BJ (cell line): ENCODE measurements at regions not wholly inside any gene's neighbourhood (a gene's known extent, or its start where the extent isn't known, plus 50 kb on each side); places are given as distances from the start of the nearest gene placed in this dataset.

Source experiments
- CTCF ChIA-PET: fragments of 350-600 bp; formaldehyde crosslinking; extraction: SDS; loops from one replicate; lab custom pipeline; 2021; ENCODE audit warnings: antibody characterized with exemption, inconsistent platforms; lab: Yijun Ruan, JAX
- POLR2A ChIA-PET: fragments of 300-600 bp; sonication (Branson Sonifier 250); formaldehyde crosslinking; extraction: SDS; loops from one replicate; lab custom pipeline; 2021; ENCODE audit warnings: antibody characterized with exemption; lab: Charles Lee
- DNase-seq: peaks from one replicate; pipeline ENCODE4 v3.0.0-alpha.2; 2011; ENCODE audit warnings: low read depth
- H3K27me3 ChIP-seq: 2 replicates; pipeline ENCODE4 v1.6.0; 2011; ENCODE audit warnings: low read length; ENCODE audit not compliant: control insufficient read depth, insufficient read depth
- H3K36me3 ChIP-seq: 2 replicates; pipeline ENCODE4 v1.5.1; 2011; ENCODE audit warnings: low read length; ENCODE audit not compliant: control insufficient read depth, insufficient read depth
- H3K4me3 ChIP-seq: 2 replicates; pipeline ENCODE4 v1.5.1; 2011; ENCODE audit warnings: low read depth, mild to moderate bottlenecking, control low read depth, low read length
- CTCF ChIP-seq: IDR thresholded peaks from 2 replicates; pipeline ENCODE4 v1.5.1; 2011; ENCODE audit warnings: low read depth, mild to moderate bottlenecking, control low read depth, inconsistent platforms, low read length, moderate library complexity; ENCODE audit not compliant: insufficient read depth

- POLR2A ChIA-PET = interaction anchor here (0.6 kb wide), 1 partner anchor 18 kb away, joined by 4 read pairs; no protein-coding TSS in a partner anchor
- no peak for DNase-seq
- no peak overlapping the region for H3K4me3 ChIP-seq
- H3K36me3 ChIP-seq = no peaks in the 10 kb centered on the region
- H3K27me3 ChIP-seq = no peaks in the 10 kb centered on the region
- CTCF ChIA-PET = interaction anchor here (0.6 to 0.9 kb wide), 2 partner anchors 8 to 13 kb away, joined by 3 to 4 read pairs; no protein-coding TSS in a partner anchor
- TF ChIP-seq CTCF = peak; percentile 12; the same call in 1 of the 2 replicates
Measured at GRCh38 chr15:31605467-31605931, 278.9 kb downstream of the KLF13 start.

- no peak for TF ChIP-seq CTCF
- peak; percentile 10 for DNase-seq
- Histone ChIP-seq H3K4me3 (no peak overlapping the region), H3K27me3 (no peaks in the 10 kb centered on the region), H3K36me3 (no peaks in the 10 kb centered on the region)
- POLR2A ChIA-PET = interaction anchor here (0.6 kb wide), 1 partner anchor 18 kb away, joined by 4 read pairs; no protein-coding TSS in a partner anchor
- CTCF ChIA-PET = interaction anchor here (0.6 to 1.0 kb wide), 3 partner anchors 9 to 25 kb away, joined by 3 to 4 read pairs (median 3); no protein-coding TSS in a partner anchor
Measured at GRCh38 chr15:31606194-31606669, 279.6 kb downstream of the KLF13 start.

GRCh38 chr15:31606931-31607497 is 280.4 kb downstream of the KLF13 start:
- POLR2A ChIA-PET = no interaction called here
- CTCF ChIA-PET = interaction anchor here (1.0 kb wide), 1 partner anchor 25 kb away, joined by 3 read pairs; no protein-coding TSS in a partner anchor
- Histone ChIP-seq H3K27me3 (no peaks in the 10 kb centered on the region), H3K4me3 (no peak overlapping the region), H3K36me3 (no peaks in the 10 kb centered on the region)
- TF ChIP-seq CTCF = no peak
- DNase-seq = no peak

GRCh38 chr15:31607656-31608055 is 281.0 kb downstream of the KLF13 start:
- DNase-seq = no peak
- no peak overlapping the region for H3K4me3 ChIP-seq
- TF ChIP-seq CTCF = no peak
- CTCF ChIA-PET = interaction anchor here (0.6 kb wide), 1 partner anchor 1996 kb away, joined by 3 read pairs; no protein-coding TSS in a partner anchor
- POLR2A ChIA-PET = no interaction called here
- H3K36me3 ChIP-seq = no peaks in the 10 kb centered on the region
- no peaks in the 10 kb centered on the region for H3K27me3 ChIP-seq

GRCh38 chr15:31609258-31609681 is 282.6 kb downstream of the KLF13 start:
- ChIA-PET POLR2A (no interaction called here), CTCF (no interaction called here)
- DNase-seq = no peak
- Histone ChIP-seq H3K36me3 (no peaks in the 10 kb centered on the region), H3K4me3 (no peak overlapping the region), H3K27me3 (no peaks in the 10 kb centered on the region)
- TF ChIP-seq CTCF = no peak
